ENCODE measurements at regions not wholly inside any gene's neighbourhood (a gene's known extent, or its start where the extent isn't known, plus 50 kb on each side); places are given as distances from the start of the nearest gene placed in this dataset.

DNA sequence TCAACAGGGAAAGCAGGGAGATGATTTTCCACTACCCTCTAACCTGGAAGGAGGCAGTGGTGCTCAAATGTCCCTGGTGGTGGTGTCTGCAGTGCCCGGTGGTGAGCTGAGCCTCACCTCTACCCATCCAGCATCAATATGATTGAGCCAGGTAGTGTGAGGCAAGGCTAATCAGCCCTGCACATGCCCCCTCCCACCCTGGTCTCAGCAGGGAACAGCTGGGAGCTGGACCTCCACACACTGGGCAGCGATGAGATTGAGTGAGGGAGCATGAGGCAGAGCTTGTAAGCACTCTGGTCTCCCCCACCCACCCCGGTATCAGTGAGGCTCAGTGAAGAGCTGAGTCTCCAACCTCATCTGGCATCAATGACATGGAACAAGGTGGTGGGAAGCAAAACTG lies 634.3 kb downstream of the PTPRU start:
- DNase-seq: no peak

DNA sequence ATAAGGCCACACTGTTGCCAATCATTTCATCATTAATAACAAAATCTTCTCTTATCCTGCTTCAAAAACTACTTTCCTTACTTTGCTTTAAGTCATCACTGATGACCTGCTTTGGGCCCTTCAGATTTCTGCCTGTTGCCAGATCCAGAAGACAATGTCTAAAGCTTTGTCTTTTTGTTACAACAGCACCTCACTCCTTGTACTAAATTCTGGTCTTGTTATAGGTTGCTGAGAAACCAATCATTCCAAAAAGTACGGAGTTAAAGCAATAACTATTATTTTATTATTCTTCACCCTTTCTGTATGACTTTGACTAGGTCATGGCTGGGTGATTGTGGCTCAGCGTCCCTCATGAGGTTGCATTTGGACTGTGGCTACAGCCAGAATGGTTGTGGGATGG lies 633.5 kb downstream of the PTPRU start:
- no peak for DNase-seq

DNA sequence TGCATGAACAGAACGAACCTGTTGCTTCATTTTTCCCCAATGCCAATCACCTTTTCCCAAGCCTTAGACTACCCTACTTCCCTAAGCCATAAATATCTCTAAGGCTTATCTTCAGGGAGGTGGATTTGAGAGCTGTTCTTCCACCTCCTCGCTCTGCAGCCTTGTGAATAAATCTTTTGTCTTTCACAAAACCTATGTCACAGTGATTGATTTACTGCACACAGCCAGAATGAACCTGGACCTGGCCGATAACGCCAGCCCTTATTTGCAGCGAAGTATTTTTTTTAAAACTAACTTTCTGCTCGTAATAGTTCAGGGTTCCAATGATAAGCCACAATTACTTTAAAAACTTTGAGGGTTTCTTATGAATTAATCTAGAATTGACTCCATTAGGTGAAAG lies 632.6 kb downstream of the PTPRU start:
- DNase-seq: no peak

DNA sequence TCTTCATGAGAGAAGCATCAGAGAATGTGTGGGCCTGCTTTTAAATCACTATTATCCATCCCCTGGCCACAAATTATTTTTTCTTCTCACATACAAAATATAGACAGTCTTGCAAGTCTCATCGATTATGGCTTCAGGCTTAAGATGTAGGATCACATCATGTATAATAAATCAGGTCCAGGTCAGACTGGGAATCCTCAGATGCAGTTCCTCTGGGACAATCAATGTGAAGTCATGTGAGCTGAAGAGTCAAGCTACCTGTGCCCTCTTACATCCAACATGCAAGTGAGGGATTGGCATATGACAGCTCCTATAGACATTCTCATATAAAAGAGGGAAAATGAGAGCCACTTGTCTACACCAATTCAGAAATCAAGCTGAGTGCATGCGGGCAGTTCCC lies 631.8 kb downstream of the PTPRU start:
- DNase-seq: no peak

DNA sequence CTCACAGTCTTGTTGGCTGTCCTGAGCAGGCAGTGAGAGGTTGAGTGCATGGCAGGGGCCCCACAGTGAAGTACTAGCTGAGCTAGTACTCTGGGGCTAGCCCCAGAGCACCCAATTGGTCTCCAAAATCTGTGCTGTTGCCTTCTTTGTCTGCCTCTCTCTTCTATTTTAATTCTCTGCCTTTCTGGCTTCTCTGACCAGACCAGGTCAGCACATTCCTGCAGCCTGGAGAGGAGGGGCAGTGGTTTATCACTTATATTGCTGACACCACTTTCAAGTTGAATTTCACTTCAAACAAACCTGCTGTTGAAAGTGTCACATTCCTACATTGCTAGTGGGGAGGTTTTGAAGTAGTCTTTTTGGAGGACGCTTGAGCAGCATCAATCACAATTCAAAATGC lies 628.7 kb downstream of the PTPRU start:
- DNase-seq: no peak

DNA sequence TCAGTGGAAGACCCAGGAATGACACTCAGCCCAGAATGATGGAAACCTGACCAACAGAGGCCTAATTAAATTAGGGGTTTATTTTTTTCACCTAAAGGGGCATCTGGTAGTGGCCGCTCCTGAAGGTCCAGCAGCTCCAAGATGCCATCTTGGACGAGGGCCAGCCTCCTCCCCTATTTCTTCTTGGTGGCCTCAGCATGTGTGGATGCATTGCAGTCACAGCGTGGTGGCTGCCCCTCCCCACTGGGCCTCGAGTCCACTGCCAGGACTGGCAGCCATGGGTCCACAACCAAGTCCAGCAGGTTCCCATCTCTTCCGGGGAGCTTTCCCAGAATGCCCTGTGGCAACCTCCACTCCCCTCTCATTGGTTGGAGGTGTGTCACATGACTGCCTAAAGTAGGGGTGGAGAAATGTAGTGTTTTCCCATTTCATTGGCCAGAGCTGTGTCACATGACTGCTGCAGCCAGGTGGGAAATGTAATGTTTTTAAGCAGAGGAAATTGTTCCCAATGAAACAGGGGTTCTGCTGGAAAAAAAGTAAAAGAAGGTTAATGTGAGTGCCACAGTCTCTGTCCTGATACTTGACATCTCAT lies 628.2 kb downstream of the PTPRU start:
- no peak for DNase-seq

DNA sequence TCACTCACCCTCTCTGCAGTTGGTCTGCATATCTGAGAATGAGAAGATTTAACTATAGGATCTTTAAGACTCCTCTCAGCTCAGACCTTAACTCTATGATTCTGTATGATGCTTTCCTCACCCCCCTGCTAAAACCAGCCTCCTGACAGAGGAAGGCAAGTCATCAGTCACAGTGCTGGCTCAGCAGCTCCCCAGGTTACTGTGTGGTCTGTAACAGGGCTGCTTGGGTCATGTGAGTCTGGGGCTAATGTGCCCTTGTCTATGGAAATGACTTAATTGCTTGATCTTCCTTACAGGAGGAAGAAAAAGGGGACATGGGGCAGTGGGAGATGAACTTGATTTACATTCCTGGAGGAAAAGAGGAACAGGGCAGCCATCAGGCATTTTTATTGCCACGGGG lies 625.6 kb downstream of the PTPRU start:
- DNase-seq: no peak

DNA sequence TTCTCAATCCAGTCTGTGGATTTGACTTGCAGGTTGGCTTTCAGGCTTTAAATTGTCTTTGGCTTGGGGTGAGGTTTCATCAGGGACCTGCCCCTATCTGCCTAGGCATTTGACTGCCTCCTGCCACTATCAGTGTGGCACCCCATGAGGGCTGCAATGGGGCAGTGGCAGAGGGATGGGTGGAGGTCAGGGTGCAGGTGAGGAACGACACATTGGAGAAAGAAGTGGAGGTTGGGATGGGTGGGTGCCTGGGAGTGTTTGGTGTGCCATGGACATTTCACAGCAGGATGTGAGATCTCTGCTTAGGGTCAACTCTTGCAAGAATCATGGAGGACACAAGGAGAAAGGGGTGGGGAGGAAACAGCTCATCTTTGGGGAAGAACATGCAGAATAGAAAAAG lies 625.1 kb downstream of the PTPRU start:
- DNase-seq: no peak

DNA sequence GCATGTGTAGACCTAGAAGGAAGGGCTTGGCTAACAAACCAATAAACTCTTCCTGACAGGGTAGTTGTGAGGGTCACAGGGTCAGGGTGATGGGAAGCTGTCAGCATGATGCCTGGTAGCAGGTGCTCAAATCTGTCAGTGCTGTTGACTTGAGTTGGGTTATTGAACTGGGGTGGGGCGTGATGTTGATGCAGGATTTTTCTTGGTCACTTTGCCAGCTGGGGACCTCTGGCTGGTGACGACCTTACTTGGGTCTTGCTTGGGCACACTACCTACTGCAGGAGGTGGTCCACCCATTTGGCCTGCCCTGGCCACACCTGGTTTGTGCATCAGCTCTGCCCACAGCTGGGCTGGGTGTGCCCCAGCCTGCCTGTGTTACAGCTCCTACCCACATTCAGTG lies 624.4 kb downstream of the PTPRU start:
- DNase-seq: no peak

DNA sequence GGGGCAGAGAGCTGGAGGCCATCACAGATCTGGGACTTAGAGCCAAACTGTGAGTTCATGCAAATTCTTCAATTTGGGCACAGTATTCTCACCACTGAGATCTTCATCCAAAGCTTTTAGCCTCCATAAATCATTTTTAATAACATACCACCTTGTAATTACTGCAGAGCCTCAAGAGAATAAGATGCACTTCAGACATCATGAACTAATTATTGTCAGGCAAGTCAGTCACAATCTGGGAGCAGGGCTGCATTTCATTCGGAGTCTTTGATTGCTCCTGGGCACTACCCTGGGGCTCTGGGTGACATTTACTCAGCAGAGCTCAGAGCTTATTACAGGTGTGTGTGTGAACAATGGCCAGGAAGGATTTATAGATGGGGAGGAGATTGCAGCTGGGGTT lies 623.7 kb downstream of the PTPRU start:
- no peak for DNase-seq

DNA sequence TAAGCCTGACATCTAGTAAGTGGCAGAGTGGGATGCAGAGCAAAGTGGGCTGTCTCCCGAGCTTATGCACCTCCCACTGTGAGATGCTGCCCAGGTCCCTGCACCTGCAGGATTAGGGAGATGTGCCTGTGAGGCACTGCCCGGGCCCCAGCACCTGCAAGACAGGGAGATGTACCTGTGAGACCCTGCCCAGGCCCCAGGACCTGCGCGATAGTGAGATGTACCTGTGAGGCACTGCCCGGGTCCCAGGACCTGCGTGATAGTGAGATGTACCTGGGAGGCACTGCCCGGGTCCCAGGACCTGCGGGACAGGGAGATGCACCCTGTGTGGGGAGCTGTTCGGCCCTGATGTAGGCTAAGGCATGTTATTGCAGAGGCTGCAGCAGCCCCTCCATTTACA lies 622.8 kb downstream of the PTPRU start:
- DNase-seq: no peak

DNA sequence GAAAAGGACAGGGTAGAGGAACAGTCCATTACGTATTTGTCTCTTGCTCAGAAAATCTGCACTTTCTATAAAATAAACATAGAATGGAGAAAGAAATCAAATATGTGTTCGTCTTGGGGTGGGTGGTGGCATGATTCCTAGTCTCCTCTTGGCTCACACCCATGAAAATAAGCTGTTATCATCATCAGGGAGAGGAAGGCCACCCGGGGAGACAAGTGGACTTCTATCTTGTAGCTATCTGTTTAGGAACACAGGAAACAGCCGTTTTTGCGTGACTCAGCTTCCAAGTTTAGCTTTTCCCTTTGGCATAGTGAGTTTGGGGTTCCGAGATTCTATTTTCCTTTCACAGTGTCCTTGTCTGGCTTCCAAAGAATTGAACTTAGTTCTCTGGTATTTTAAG lies 622.3 kb downstream of the PTPRU start:
- no peak for DNase-seq

DNA sequence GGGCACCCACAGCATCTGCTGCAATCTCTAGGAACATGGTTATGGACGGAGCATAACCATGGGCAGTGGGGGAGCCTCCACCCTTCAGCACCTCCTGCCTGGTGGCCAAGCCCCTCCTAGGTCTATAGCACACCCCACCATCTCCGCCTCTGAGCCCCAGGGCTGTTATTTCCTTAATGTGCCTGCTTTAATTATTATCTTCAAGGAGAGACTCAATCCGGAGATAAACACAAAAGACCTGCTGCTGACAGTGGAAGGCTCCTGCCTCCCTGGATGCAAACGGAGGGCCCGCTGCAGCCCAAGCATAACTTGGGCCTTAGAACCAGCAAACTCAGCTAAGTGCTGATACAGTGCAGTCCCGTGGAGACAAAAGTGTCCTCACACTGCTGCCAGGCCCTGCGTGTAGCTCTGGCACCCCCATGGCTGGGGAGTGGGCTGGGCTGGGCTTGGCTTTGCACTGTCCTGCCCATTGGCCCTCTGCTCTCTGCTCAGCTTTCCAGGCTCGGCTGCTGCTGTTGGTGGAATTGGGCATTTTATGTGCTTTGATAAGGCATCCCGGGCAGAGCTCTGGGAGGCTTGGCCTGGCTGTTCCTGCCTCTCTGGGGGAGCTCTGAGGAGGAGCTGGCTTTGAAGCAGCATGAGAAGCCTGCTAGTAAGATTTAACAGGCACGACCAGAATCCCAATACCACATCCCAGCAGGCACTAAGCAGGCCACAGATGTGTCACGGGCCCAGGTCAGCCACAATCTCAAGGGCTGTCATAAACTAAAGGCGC lies 620.2 kb downstream of the PTPRU start:
- no peak for DNase-seq

DNA sequence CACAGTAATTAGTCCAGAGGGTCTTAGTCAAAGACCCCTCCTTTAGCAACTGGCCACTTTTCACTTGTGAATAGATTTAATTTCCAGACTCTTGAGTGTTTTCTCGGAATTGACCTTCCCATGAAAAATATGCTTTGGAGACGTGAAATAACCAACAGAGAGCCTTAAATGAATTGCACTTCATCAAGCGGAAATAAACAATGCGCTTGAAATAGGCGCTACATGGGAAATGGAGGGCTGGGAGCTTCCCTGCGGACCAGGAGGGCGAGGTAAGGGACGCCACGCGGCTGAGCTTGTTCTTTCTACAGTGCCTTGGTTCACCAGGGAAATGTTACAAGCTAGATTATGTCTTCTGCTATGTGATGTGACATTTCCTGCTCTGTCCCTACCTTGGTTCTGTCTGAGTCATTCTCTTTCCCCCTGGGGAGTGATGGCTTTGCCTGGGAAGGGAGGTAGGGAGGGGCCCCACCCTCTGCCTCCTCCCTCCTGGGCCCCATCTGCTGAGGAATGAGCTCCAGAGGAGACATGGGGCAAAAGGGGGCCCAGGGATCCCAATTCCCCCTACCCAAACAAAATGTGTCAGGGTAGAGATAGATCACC lies 619.3 kb downstream of the PTPRU start:
- DNase-seq: no peak

DNA sequence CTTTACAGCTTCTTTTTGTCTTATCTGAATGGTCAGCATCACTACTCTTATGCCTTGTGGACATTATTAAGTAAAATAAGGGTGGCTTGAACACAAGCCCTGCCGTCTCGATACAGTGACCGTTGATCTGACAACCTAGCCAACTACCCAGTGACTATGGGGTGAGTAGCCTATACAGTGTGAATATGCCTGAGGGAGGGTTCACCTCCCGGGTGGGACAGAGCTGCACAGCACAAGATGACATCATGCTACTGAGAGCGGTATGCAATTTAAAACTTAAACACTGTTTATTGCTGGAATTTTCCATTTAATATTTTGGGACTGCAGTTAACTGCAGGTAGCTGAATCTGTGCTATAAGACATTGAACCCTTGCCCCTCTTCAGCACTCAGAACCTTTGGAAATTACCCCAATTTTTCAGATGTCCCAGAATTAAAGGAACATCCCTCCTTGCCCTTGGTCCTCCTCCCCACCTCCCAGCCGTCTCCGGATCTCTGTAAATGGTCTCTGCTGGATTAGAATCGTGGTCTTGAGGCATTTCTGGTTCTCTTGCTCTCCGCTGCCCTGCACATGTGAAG lies 618.5 kb downstream of the PTPRU start:
- no peak for DNase-seq

DNA sequence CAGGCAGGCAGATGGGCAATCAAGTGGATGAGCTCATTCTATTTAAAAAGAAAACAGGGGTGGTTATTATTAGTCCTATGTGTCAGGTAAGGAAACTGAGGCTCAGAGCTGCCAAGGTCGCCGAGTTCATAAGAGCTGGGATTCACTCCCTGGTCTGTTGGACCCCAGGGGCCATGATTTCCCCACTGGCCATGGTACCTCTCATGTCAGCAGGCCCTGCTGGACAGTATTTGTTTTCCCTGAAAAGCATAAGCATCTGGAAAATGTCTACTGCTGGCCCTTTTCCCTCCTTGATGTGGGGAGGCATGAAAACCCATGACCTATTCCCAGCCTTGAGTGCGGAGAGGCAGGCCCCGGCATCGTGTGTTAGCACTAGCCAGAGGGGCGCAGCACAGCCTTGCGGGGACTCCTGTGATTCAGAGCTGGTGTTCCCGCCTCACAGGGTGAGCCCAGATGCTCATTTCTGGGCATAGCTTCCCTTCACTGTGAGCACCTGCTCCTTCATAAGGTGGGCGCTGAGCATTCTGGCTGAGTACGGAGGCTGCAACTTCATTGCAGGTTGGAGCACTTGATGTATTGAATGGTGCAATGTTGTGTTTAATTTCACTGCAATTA lies 617.5 kb downstream of the PTPRU start:
- DNase-seq: no peak

DNA sequence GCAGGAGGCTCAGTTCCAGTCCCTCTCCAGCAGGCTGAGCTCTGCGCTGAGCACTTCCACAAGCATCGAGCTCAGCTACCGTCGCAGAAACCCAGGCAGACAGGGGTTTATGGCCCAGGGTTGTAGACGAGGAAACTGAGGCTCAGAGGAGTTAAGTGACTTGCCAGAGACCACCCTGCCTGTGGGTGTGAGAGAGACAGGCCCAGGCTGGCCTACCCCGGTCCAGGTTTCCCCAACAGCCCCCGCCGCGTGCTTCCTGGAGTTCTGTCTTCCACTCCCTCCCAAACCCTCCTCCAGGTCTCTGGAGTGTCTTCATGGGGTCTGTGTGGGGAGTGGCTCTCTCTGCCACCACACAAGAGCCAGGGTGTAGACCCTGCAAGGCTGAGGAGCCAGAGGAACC lies 615.9 kb downstream of the PTPRU start:
- no peak for DNase-seq

DNA sequence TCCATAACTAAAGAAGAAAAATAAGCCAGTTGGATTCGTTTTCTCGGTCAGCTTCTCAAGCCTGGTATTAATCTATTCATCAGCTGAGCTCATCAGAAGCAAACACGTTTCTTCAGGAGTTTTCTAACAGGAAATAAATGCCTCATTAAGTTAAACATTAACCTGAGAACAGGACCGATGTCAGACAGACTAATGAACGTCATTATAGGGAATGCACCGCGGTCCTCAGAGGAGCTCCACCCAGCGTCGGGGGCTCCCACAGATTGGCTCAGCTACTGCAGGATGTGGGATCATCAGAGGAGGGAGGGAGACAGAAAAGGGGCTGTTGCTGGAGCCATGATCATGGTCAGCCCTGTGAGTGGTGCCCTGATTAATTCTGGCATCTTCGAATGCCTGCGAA lies 615.4 kb downstream of the PTPRU start:
- DNase-seq: no peak

DNA sequence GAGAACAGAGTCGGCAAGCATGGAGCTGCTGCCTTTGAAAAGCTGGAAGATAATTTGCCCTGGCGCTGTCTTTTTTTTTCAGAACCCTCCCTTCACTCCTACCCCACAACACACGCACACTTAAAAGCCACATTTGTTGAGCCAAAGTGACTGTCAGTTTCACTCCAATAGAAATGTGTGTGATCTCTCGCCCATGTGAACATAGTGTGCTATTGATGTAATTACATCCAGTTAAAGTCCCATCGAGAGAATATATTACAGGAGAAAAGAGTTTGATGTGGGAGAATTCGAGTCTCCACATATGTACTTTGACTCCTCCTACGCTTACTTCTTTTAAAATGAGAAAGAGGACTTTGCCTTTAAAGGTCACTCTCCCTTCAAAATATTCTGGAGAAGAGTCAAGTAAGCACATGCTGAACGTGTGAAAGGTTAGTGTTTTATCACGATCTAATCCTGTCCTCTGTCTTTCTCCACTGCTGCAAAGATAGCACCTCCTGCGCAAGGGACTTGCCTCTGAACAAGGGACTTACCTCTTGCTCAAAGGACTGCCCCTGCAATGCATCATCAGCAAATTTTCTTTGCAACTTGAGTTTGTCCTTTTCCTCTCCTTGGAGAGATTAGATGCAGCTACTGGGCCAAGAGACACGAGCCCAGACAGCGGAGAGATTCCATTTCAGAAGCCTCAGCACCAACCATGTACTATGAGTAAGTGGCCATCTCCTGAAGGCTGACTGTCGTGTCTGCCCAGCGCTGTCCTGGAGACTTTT lies 613.9 kb downstream of the PTPRU start:
- DNase-seq: no peak

DNA sequence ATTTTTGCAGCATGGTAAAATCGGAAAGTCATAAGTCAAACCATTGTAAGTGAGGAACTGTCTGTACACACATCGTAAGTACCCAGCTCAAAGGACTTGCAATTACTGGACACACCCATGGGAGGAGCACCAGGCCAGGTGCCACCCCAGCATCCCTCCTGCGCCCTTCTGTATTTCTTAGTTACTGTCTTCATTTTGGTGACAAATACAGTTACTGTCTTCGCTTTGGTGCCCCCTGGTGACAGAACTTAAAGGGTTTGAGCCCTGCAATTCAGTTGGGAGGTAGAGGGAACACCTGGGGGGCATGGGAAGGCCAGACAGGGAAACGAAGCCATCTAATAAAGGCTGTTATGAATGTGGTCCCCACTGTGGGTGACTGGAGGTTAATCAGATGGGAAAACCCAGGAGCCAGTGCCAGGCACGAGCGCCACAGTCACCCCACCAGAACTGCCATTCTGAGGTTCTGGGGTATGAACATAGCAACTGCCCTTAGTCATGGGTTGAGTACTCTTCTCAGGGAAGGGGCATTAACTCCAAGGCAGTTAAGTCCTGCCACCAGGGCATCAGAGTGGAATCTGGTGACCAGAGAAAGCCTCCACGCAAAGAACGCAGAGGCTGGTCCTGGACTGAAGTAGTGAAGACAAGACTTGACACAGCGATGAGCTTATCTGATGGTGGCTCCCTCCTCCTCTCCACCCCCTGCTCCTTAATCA lies 612.9 kb downstream of the PTPRU start:
- peak in 1 of 2 experiments; percentile 40 for DNase-seq

DNA sequence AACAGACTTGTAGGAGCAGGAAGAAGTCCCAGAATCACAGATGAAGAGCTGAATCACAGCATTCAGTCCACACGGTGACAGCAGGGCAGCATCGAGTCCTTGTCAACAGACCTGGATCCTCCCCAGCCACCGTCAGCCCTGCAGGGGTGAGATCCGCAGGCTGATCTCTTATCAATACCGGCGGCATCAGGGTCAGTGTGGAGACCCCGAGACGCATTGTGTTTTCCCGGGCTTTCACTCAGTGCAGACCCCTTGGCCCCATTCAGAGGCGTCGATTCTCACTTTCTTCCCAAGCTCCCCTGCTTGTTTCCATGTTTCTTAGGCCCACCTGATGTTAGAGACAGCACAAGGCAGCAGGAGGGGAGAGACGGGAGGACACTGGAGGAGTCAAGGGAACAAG lies 609.6 kb downstream of the PTPRU start:
- no peak for DNase-seq

DNA sequence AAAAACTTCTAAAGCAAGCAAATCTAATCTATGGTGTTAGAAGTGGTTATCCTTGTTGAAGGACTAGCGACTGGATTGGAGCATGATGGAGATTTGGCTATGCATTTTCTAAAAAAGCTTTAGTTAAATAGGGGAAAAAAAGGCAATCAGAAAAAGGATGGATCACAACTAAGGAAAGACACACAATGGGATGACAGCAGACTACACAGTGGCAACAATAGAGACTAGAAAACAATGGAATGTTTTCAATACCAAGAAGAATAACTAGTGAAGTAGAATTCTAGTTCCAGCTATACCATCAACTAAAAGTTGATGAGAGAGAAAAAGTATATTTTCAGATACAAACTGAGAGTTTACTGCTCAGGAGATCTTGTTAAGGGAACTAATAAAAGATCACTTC lies 605.8 kb downstream of the PTPRU start:
- DNase-seq: no peak
